NCI-H187 (cell line): ENCODE measurements at regions not wholly inside any gene's neighbourhood (a gene's known extent, or its start where the extent isn't known, plus 50 kb on each side); places are given as distances from the start of the nearest gene placed in this dataset.

ENCODE experiments used
- DNase-seq, 2 experiments: peaks; one replicate each; lab custom pipeline; 2025; lab: John Stamatoyannopoulos, UW

DNA sequence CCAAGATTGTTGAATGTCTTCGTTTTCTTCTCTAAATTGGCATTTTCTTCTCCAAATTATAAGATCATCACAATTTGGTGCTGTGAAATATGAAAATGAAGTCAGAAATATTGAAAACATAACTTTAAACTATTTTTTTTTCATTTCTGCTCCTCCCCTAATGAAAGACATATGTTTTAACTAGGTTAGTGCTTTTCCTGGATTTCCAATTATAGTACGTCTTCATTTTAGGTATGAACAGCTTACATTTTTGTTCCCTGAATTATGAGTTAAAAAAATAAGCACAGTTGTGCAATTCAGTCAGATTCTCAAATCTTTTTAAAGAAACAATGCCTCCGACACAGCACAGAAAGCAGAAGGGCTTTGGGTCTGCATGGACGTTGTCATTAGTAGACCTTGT lies 83.5 kb upstream of the CFAP20DC start:
- DNase-seq = no peak

DNA sequence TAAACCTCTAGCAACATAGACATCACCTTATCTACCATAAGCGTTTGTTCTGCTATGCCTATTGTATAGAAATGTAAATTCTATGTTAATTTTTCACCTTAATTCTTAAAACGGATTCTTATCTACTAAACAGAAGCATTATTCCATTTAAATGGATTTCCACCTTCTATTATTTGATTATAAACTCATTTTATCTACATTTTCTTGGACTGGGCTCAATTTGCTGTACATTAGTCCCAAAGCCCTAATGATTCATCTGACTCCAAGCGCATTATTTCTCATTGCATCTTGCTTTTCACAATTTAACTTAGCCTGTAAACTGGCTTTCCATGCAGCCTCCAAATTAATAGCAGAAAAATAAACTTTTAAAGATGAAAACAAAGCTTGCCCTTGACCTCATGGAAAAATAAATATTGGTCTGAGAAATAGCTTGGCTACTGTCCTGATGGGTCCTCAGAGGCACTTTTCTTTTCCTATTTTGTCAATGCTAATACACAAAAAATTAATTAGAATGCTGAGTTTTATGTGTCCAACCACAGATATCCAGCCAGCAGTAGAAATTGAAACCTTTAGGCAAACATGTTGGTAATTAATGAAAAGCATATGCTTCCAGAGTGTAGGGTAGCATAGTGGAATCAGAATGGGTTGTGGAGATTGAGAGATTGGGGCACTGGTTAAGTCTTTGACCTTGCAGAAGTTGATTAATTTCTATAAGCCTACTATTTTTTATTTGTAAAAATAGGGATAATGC lies 81.4 kb upstream of the CFAP20DC start:
- no peak for DNase-seq

DNA sequence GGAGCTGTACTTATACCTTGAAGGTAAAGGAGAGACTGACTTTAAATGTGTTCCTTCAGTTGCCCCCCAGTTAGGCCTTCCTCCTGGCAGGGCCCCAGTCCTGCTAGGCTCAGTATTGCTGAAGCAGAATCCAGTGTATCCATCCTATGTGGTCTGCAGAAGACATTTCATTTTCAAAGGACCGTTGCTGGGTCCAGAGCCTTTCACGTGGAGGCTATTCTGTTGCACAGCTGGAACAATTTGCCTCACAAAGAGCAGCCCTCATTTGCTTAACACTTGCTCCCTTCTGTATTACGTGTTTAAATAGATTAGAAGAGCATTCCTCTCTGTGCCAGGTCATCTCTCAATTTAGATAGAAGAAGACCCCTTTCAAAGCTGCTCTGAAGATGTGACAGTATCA lies 78.9 kb upstream of the CFAP20DC start:
- no peak for DNase-seq

DNA sequence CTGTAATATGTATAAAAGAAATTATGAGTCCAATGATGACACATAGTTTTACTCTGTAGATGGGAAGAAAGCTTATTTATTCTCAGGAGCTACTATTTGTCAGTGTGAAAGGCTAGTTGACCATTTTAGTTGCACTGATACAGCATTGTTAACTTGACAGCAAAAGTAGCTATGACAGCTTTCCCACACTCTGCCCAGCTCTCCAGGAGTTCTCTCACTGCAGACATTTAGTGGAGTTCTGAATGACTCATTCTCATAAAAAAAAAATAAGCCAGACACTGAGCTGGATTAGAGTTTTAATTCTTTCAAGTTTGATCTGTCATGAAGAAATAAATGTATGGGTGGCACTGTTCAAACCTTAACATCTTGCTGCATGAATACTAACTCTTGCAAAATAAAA lies 77.2 kb upstream of the CFAP20DC start:
- no peak for DNase-seq

DNA sequence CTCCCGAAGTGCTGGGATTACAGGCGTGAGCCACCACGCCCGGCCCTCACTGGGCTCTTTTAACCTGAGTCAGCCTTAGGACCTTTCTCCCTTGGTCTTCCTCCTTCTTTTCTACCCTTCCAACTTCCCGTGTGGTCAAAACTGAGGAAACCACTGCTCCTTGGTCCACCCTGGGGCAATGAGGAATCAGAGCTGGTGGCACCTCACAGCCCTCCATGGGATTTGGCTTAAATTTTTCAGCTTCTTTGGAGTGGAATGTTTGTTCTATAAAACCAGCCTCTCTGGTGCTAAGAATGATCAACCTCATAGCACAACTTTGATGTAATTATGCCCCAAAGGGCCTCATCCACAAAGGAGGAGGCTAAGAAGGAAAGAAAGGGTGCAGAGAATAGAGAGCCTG lies 76.6 kb upstream of the CFAP20DC start:
- DNase-seq = no peak

DNA sequence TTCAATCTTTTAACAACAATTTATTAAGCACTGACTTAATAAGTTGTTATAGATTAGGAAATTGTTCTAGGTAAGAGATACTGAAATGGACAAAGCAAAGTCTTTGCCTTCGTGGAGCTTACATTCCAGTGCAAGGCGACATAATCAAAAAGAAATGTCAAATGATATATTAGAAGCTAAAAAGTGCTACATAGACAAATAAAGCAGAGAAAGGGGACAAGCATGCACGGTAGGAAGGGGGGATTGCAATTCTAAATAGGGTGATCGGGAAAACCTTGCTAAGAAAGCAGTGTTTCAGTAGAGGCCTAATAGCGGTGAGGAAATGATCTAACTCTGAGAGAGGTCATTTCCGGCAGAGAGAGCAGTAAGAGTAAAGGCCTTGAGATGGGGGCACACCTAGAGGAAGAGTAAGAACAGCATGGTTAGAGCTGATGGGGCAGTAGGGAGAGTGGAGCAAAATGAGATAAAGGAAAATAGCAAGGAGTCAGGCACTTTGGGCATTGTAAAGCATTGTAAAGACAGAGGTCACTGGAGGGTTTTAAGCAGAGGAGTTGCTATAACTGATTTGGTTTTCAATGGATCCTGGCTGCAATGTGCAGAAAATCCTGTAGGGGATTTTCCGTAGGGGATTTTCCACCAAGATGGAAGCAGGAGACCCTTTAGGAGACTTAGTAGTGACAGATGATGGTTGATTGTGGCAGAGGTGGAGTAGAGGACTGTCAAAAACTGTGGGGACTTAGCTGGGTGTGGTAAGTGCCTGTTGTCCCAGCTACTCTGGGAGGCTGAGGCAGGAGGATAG lies 71.7 kb upstream of the CFAP20DC start:
- no peak for DNase-seq

DNA sequence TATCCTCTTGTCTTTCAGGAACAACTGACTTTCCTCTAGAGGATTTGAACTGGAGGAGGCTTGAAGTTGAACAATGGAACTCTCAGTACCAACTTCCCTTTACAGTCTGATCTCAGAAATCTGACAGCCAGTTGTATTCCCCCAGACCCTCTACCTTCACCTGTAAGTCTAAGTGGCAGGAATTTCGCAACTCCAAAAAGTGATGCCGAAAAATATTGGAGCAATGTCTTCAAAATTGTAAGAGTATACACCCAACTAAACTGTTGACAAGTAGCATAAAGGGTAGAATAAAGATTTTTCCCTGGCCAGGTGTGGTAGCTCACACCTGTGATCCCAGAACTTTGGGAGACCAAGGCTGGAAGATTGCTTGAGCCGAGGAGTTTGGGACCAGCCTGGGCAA lies 69.1 kb upstream of the CFAP20DC start:
- DNase-seq = no peak

DNA sequence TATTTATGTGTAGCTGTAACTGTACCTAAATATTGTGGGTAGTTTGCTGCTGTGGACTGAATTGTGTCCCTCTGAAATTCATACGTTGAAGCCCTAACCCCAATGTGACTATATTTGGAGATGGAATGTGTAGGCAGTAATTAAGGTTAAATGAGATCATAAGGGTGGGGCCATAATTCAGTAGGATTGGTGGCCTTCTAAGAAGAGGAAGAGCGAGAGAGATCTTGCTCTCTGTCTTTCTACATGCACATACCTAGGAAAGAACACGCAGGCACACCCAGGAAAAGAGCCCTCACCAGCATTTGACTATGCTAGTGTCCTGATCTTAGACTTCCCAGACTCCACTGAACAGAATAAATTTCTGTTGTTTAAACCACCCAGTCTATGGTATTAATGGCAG lies 67.6 kb upstream of the CFAP20DC start:
- DNase-seq = no peak

DNA sequence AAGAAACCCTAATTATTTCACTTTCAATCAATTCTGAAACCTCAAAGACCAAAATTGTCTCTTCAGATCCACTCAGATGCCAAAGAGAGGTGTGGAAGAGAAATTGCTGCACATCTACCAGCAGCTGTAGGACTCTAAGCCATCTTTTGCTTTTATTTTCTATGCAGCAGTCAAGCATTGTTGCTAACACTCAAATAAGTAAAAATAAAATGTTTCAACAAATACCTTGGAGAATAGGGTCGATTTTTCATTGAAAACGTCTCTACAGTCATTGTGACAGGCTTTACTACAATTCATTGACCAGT lies 66.4 kb upstream of the CFAP20DC start:
- no peak for DNase-seq

DNA sequence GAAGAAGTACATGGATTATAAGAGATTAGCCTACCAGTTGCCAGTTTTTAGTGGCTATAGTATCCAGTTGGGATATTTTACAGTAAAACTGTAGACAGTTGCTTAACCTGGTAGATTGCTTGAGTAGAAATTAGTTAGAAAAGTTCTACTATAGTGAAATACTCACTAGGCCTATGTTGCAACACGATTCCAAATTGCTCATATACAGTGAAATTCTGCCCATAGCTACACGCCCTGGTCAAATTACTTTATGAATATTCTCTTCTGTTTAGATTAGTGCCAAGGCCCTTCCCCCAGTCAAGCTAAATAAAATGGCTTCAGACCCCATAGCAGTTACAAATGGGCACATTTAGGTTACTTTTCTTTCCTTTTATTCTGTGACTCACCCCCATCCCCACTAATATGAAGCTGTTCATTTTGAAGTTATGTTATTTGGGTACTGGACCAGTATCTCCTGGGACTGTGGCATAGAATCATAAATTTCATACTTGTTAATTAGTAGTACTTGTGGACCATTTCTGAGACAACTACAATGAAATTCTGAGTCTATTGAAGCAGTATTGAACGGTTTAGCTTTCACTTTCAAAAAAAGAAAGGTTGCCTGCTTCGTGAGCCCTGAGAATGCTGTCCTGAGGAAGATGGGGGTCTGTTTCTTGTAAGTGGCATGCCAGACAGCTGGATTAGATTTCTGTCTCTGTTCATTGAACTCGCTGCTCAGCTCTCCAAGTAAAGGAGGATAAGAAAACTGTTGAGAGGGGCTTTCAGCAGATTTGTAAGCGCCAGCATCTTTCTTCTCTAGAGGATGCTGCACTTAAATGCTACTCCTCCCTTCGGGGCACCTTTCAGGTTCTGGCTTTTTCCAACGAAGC lies 65.8 kb upstream of the CFAP20DC start:
- no peak for DNase-seq

DNA sequence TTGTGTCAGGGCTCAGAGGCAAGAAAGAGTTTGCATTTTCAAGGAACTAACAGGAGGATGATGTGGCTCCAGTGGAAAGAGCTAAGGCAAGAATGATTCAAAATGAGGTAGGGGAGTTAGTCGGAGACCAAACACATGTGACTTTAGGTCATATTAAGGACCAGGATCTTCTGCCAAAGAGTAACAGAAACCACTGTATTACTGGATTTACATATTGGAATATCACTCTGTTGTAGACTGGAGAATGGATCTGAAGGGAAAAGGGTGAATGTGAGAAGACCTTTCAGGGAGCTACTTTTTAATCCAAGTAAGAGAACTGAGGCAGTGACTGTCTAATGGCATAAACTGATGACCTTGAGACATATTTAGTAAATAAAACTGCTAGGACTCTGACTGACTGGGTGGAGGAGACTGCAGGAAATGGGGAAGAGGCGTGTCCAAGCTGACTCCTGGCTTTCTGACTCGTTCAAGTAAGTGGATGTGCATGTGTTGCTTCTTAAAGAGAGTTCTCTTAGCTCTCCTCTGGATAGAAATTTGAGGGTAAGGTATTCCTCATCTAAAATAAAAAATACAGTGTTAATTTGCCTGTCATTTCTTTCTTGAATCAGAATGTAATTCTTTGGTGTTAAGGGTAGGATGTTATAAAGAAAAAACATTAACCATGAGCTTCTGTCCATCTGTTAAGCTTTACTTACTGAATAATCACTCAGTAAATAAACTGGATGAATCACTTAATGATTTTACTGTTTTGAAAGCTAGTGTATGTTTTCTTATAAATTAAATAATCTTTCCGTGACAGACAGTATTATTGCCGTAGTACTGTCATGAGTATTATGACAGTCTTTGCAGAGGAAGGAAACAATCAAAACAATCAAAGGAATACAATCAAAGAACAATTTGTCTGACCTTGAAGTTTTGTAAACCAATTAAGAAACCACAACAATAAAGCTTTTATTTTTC lies 58.3 kb upstream of the CFAP20DC start:
- DNase-seq = no peak

DNA sequence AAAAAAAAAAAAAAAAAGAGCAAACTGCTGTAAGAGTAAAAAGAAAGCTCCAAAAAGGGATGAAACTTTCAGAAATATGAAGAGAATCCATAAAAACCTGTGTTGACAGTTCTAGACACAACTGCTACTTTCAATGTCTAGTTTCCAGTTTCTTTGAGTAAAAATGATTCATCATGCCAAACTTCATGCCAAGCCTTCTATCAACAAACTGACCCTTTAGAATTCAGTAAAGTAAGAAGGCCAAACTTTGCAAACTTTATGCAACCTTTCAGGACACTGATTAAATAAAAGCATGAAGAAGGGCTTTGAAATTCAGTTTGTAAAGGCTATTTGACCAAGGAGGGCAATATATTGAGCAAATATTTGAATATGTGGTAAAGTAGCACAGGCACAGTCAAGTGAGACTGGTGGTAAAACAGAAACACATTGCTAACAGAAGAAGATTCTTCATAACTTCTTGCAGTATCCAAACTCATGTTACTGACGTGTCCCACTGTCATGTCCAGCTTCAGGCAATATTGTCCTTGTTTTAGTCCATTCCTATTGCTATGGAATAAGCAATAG lies 56.3 kb upstream of the CFAP20DC start:
- no peak for DNase-seq

DNA sequence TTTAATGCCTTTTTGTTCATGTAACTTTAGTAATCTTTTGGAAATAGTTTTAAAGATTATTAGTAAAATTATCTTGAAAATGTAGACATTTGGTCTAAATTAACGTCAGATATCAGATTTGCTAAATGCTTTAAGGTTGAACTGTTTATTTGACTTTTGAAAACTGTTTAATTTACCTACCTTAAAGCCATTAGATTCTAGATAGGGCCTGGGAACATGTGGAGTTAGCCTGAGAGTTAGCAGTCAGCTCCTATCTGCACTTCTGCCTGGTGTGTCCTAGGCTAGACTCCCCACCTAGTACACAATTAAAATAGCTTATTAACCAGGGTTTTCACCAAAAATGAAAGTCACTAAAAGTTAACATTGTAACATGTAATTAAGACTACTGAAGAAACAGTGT lies 53.7 kb upstream of the CFAP20DC start:
- DNase-seq = no peak

DNA sequence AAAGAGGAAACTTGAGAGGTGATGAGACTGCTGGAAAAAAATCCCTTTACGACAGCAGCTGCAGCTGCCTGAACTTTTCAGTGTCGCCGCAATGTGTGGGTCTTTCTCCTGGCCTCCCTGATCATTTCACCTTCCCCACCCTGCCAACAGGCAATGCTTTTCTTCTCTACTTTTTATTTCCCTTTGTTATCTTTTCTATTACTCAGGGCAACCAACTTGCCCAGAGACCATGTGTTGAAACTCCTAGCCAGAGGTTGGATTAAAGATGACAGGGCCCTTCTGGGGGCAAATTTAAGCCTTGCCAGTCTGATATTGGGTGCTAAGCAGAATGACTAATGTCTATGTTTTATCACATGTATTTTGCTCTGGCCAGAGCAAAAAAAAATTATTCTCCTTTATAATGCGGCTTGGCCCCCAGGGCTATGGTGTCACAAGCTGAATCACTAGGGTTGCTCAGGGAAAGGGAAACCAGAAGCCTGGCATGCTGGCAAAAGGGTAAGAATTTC lies 51.5 kb upstream of the CFAP20DC start:
- DNase-seq = no peak
